ENCODE measurements at regions not wholly inside any gene's neighbourhood (a gene's known extent, or its start where the extent isn't known, plus 50 kb on each side); places are given as distances from the start of the nearest gene placed in this dataset.

GRCh38 chr10:128422999-128423398 lies 296.8 kb upstream of the MKI67 start:
- DNase-seq (ENCODE audit: low spot score), result no peak

- no peak for DNase-seq (ENCODE audit: low spot score)
These were observed 303.1 kb upstream of the MKI67 start for GRCh38 chr10:128429321-128429720.

GRCh38 chr10:128429835-128430513 lies 303.8 kb upstream of the MKI67 start:
- DNase-seq (ENCODE audit: low spot score), result no peak

- no peak for DNase-seq (ENCODE audit: low spot score)
These were observed 304.9 kb upstream of the MKI67 start for GRCh38 chr10:128431083-128431482.

- DNase-seq (ENCODE audit: low spot score), result no peak
These were observed 305.3 kb upstream of the MKI67 start for GRCh38 chr10:128431506-128431905.

- no peak for DNase-seq (ENCODE audit: low spot score)
These were observed 305.8 kb upstream of the MKI67 start for GRCh38 chr10:128432011-128432410.

GRCh38 chr10:128432423-128432822 lies 306.2 kb upstream of the MKI67 start:
- no peak for DNase-seq (ENCODE audit: low spot score)

GRCh38 chr10:128435811-128436210 lies 309.6 kb upstream of the MKI67 start:
- no peak for DNase-seq (ENCODE audit: low spot score)

- DNase-seq (ENCODE audit: low spot score), result no peak
These were observed 311.6 kb upstream of the MKI67 start for GRCh38 chr10:128437786-128438345.

GRCh38 chr10:128438417-128439063 lies 312.3 kb upstream of the MKI67 start:
- DNase-seq (ENCODE audit: low spot score), result no peak

- DNase-seq (ENCODE audit: low spot score), result no peak
These were observed 314.4 kb upstream of the MKI67 start for GRCh38 chr10:128440513-128441160.

GRCh38 chr10:128443925-128444518 lies 317.8 kb upstream of the MKI67 start:
- DNase-seq (ENCODE audit: low spot score), result no peak

- no peak for DNase-seq (ENCODE audit: low spot score)
These were observed 322.6 kb upstream of the MKI67 start for GRCh38 chr10:128448796-128449195.

- DNase-seq (ENCODE audit: low spot score), result no peak
These were observed 325.7 kb upstream of the MKI67 start for GRCh38 chr10:128451879-128452278.

GRCh38 chr10:128456271-128456670 lies 330.0 kb upstream of the MKI67 start:
- DNase-seq (ENCODE audit: low spot score), result no peak

- DNase-seq (ENCODE audit: low spot score), result no peak
These were observed 330.9 kb upstream of the MKI67 start for GRCh38 chr10:128457136-128457535.

GRCh38 chr10:128461991-128462390 lies 335.8 kb upstream of the MKI67 start:
- DNase-seq (ENCODE audit: low spot score), result no peak

GRCh38 chr10:128462844-128463243 lies 336.6 kb upstream of the MKI67 start:
- DNase-seq (ENCODE audit: low spot score), result no peak

- DNase-seq (ENCODE audit: low spot score), result peak; percentile 15
These were observed 338.0 kb upstream of the MKI67 start for GRCh38 chr10:128463991-128464760.

- DNase-seq (ENCODE audit: low spot score), result no peak
These were observed 339.5 kb upstream of the MKI67 start for GRCh38 chr10:128465697-128466096.

- DNase-seq (ENCODE audit: low spot score), result no peak
These were observed 340.7 kb upstream of the MKI67 start for GRCh38 chr10:128466831-128467371.

- DNase-seq (ENCODE audit: low spot score), result no peak
These were observed 342.2 kb upstream of the MKI67 start for GRCh38 chr10:128468462-128468861.
